WTC11 (cell line): ENCODE measurements at regions not wholly inside any gene's neighbourhood (a gene's known extent, or its start where the extent isn't known, plus 50 kb on each side); places are given as distances from the start of the nearest gene placed in this dataset.

ENCODE experiments used
- AFF4 ChIP-seq: sonication (generic); formaldehyde crosslinking; IDR thresholded peaks from 2 replicates; pipeline ENCODE4 v1.8.1; 2023; ENCODE audit warnings: mild to moderate bottlenecking, missing genetic modification reagents, borderline replicate concordance
- ATF2 ChIP-seq: sonication (generic); formaldehyde crosslinking; IDR thresholded peaks from 2 replicates; pipeline ENCODE4 v1.8.1; 2022; ENCODE audit warnings: low read depth, missing genetic modification reagents, borderline replicate concordance
- CREB1 ChIP-seq: sonication (generic); formaldehyde crosslinking; IDR thresholded peaks from 2 replicates; pipeline ENCODE4 v1.8.0; 2023; ENCODE audit warnings: mild to moderate bottlenecking, missing genetic modification reagents
- CTCF ChIP-seq: fragments of 200-600 bp; IDR thresholded peaks from 2 replicates; pipeline ENCODE4 v1.8.0; 2022; ENCODE audit warnings: antibody characterized with exemption
- ELF4 ChIP-seq: sonication (generic); formaldehyde crosslinking; IDR thresholded peaks from 2 replicates; pipeline ENCODE4 v1.8.1; 2022; ENCODE audit warnings: low read depth, mild to moderate bottlenecking, moderate library complexity, missing genetic modification reagents
- JUN ChIP-seq: sonication (generic); formaldehyde crosslinking; IDR thresholded peaks from 2 replicates; pipeline ENCODE4 v1.8.0; 2023; ENCODE audit warnings: mild to moderate bottlenecking, missing genetic modification reagents
- MAX ChIP-seq: sonication (generic); formaldehyde crosslinking; IDR thresholded peaks from 2 replicates; pipeline ENCODE4 v1.8.0; 2022; ENCODE audit warnings: mild to moderate bottlenecking, missing genetic modification reagents
- USF2 ChIP-seq: sonication (generic); formaldehyde crosslinking; IDR thresholded peaks from 2 replicates; pipeline ENCODE4 v1.8.1; 2023; ENCODE audit warnings: mild to moderate bottlenecking, missing genetic modification reagents, moderate library complexity

GRCh38 chr9:87402537-87402936, 95.1 kb upstream of the DAPK1 start:
- TF ChIP-seq JUN (no peak), ELF4 (CRISPR knock-in tag) (no peak), CTCF (no peak), AFF4 (CRISPR knock-in tag) (no peak), ATF2 (CRISPR knock-in tag) (no peak), MAX (CRISPR knock-in tag) (no peak), USF2 (CRISPR knock-in tag) (no peak), CREB1 (no peak)
